ENCODE measurements at regions not wholly inside any gene's neighbourhood (a gene's known extent, or its start where the extent isn't known, plus 50 kb on each side); places are given as distances from the start of the nearest gene placed in this dataset.

GRCh38 chr13:26929971-26930730 is 169.6 kb upstream of the GPR12 start:
- DNase-seq = no peak

- no peak for DNase-seq
These were observed 166.9 kb upstream of the GPR12 start for GRCh38 chr13:26927511-26927910.

- no peak for DNase-seq
These were observed 165.8 kb upstream of the GPR12 start for GRCh38 chr13:26926371-26926770.

- DNase-seq = no peak
These were observed 163.4 kb upstream of the GPR12 start for GRCh38 chr13:26923824-26924605.

- DNase-seq = no peak
These were observed 161.3 kb upstream of the GPR12 start for GRCh38 chr13:26921918-26922317.

GRCh38 chr13:26920614-26921355 is 160.2 kb upstream of the GPR12 start:
- no peak for DNase-seq

- no peak for DNase-seq
These were observed 159.1 kb upstream of the GPR12 start for GRCh38 chr13:26919732-26920131.

GRCh38 chr13:26919311-26919710 is 158.7 kb upstream of the GPR12 start:
- no peak for DNase-seq

- peak; percentile 7 for DNase-seq
These were observed 154.0 kb upstream of the GPR12 start for GRCh38 chr13:26914624-26915023.

- no peak for DNase-seq
These were observed 153.6 kb upstream of the GPR12 start for GRCh38 chr13:26914148-26914547.

- DNase-seq = no peak
These were observed 150.3 kb upstream of the GPR12 start for GRCh38 chr13:26910754-26911465.

- no peak for DNase-seq
These were observed 148.9 kb upstream of the GPR12 start for GRCh38 chr13:26909477-26909876.

GRCh38 chr13:26908126-26908525 is 147.5 kb upstream of the GPR12 start:
- no peak for DNase-seq

GRCh38 chr13:26899202-26899601 is 138.6 kb upstream of the GPR12 start:
- DNase-seq = no peak

GRCh38 chr13:26897706-26898550 is 137.3 kb upstream of the GPR12 start:
- no peak for DNase-seq

GRCh38 chr13:26896986-26897668 is 136.5 kb upstream of the GPR12 start:
- no peak for DNase-seq

GRCh38 chr13:26895808-26896466 is 135.4 kb upstream of the GPR12 start:
- DNase-seq = no peak

GRCh38 chr13:26895081-26895807 is 134.7 kb upstream of the GPR12 start:
- no peak for DNase-seq

GRCh38 chr13:26888632-26889031 is 128.0 kb upstream of the GPR12 start:
- DNase-seq = no peak

GRCh38 chr13:26887594-26887993 is 127.0 kb upstream of the GPR12 start:
- DNase-seq = no peak

All from SIG-M5 (cell line).